H9 (cell line): ENCODE measurements at regions not wholly inside any gene's neighbourhood (a gene's known extent, or its start where the extent isn't known, plus 50 kb on each side); places are given as distances from the start of the nearest gene placed in this dataset.

Experiments used
- DNase-seq: peaks from one replicate; pipeline ENCODE4 v3.0.0-alpha.2; 2017
- H2AFZ ChIP-seq: one replicate; pipeline ENCODE4 v1.6.1; 2013; ENCODE audit warnings: mild to moderate bottlenecking, low read length, control low read depth, moderate library complexity
- H2AK5ac ChIP-seq: 2 replicates; pipeline ENCODE4 v1.6.1; 2013; ENCODE audit warnings: low read length, control low read depth, mixed read lengths; ENCODE audit not compliant: insufficient read length
- H2BK120ac ChIP-seq: one replicate; pipeline ENCODE4 v1.6.1; 2013; ENCODE audit warnings: low read depth, mild to moderate bottlenecking, low read length, control low read depth, inconsistent platforms; ENCODE audit not compliant: poor library complexity, severe bottlenecking
- H2BK12ac ChIP-seq: 2 replicates; pipeline ENCODE4 v1.6.1; 2013; ENCODE audit warnings: low read length, control low read depth, mixed read lengths, low read depth; ENCODE audit not compliant: insufficient read length
- H2BK15ac ChIP-seq: 2 replicates; pipeline ENCODE4 v1.6.1; 2013; ENCODE audit warnings: low read depth, low read length, control low read depth
- H2BK20ac ChIP-seq: one replicate; pipeline ENCODE4 v1.6.1; 2013; ENCODE audit warnings: low read depth, mild to moderate bottlenecking, low read length, control low read depth, inconsistent platforms; ENCODE audit not compliant: poor library complexity, severe bottlenecking
- H2BK5ac ChIP-seq: 2 replicates; pipeline ENCODE4 v1.6.1; 2013; ENCODE audit warnings: low read length, control low read depth, mixed read lengths; ENCODE audit not compliant: insufficient read length
- H3K14ac ChIP-seq: 2 replicates; pipeline ENCODE4 v1.6.1; 2013; ENCODE audit warnings: low read length, control low read depth; ENCODE audit not compliant: insufficient read depth
- H3K18ac ChIP-seq: 2 replicates; pipeline ENCODE4 v1.6.1; 2013; ENCODE audit warnings: low read depth, mild to moderate bottlenecking, mixed read lengths, low read length, control low read depth; ENCODE audit not compliant: insufficient read length
- H3K23ac ChIP-seq: 2 replicates; pipeline ENCODE4 v1.6.1; 2013; ENCODE audit warnings: low read length, control low read depth, mixed read lengths, low read depth; ENCODE audit not compliant: insufficient read length
- H3K23me2 ChIP-seq: 2 replicates; pipeline ENCODE4 v1.6.1; 2013; ENCODE audit warnings: low read depth, mild to moderate bottlenecking, mixed read lengths, low read length, control low read depth; ENCODE audit not compliant: insufficient read length, poor library complexity, severe bottlenecking
- H3K27ac ChIP-seq: 2 replicates; pipeline ENCODE4 v1.5.1; 2013; ENCODE audit warnings: low read length, control low read depth, mixed read lengths, low read depth; ENCODE audit not compliant: insufficient read length
- H3K27me3 ChIP-seq: 2 replicates; pipeline ENCODE4 v1.6.1; 2013; ENCODE audit warnings: low read length, control low read depth, inconsistent platforms; ENCODE audit not compliant: insufficient read depth
- H3K4ac ChIP-seq: 2 replicates; pipeline ENCODE4 v1.6.1; 2013; ENCODE audit warnings: low read depth, mild to moderate bottlenecking, control low read depth, inconsistent platforms, low read length, moderate library complexity
- H3K4me1 ChIP-seq: 2 replicates; pipeline ENCODE4 v1.6.1; 2013; ENCODE audit warnings: low read length, control low read depth, inconsistent platforms; ENCODE audit not compliant: insufficient read depth
- H3K4me2 ChIP-seq: 2 replicates; pipeline ENCODE4 v1.6.1; 2013; ENCODE audit warnings: low read length, control low read depth, mixed read lengths; ENCODE audit not compliant: insufficient read length, insufficient read depth
- H3K56ac ChIP-seq: 2 replicates; pipeline ENCODE4 v1.6.1; 2013; ENCODE audit warnings: low read depth, mild to moderate bottlenecking, mixed read lengths, low read length, control low read depth; ENCODE audit not compliant: insufficient read length
- H3K79me1 ChIP-seq: 2 replicates; pipeline ENCODE4 v1.6.1; 2013; ENCODE audit warnings: low read depth, mild to moderate bottlenecking, moderate library complexity, low read length, control low read depth, inconsistent platforms; ENCODE audit not compliant: insufficient read depth, poor library complexity, severe bottlenecking
- H3K79me2 ChIP-seq: 2 replicates; pipeline ENCODE4 v1.6.1; 2013; ENCODE audit warnings: low read length, control low read depth, inconsistent platforms; ENCODE audit not compliant: insufficient read depth
- H3K9ac ChIP-seq: 2 replicates; pipeline ENCODE4 v1.6.1; 2013; ENCODE audit warnings: low read length, control low read depth, mixed read lengths; ENCODE audit not compliant: insufficient read length; ENCODE audit errors: extremely low read depth
- H3K9me3 ChIP-seq: one replicate; pipeline ENCODE4 v1.6.1; 2013; ENCODE audit warnings: low read depth, low read length, inconsistent platforms; ENCODE audit not compliant: control insufficient read depth
- H3T11ph ChIP-seq: one replicate; pipeline ENCODE4 v1.6.1; 2013; ENCODE audit warnings: mild to moderate bottlenecking, low read length, control low read depth, inconsistent platforms
- H4K20me1 ChIP-seq: one replicate; pipeline ENCODE4 v1.6.1; 2013; ENCODE audit not compliant: control insufficient read depth, insufficient read length, insufficient read depth
- H4K5ac ChIP-seq: 2 replicates; pipeline ENCODE4 v1.6.1; 2013; ENCODE audit warnings: low read depth, mild to moderate bottlenecking, mixed read lengths, low read length, control low read depth; ENCODE audit not compliant: insufficient read length
- H4K8ac ChIP-seq: replicated peaks from 2 replicates; pipeline ENCODE4 v1.6.1; 2013; ENCODE audit warnings: low read length, control low read depth, mixed read lengths, low read depth; ENCODE audit not compliant: insufficient read length
- H4K91ac ChIP-seq: 2 replicates; pipeline ENCODE4 v1.6.1; 2013; ENCODE audit warnings: low read depth, mild to moderate bottlenecking, moderate library complexity, mixed read lengths, low read length, control low read depth; ENCODE audit not compliant: insufficient read length
- H3K27ac Mint-ChIP-seq, 3 experiments: 2 replicates in 2 of 3; 3 replicates in 1 of 3; pipeline ENCODE4 v1.8.0; 2020 to 2021; ENCODE audit warnings: mixed read lengths in 3 of 3, mild to moderate bottlenecking in 1 of 3, moderate library complexity in 1 of 3
- H3K27me3 Mint-ChIP-seq: 2 replicates; pipeline ENCODE4 v1.8.0; 2021; ENCODE audit warnings: low read depth, mild to moderate bottlenecking, moderate library complexity, mixed read lengths
- H3K36me3 Mint-ChIP-seq, 3 experiments: 2 replicates in 2 of 3; 3 replicates in 1 of 3; pipeline ENCODE4 v1.8.0; 2020 to 2021; ENCODE audit warnings: low read depth in 3 of 3, mixed read lengths in 3 of 3; ENCODE audit not compliant: insufficient read depth in 1 of 3
- H3K4me1 Mint-ChIP-seq, 2 experiments: 2 replicates each; pipeline ENCODE4 v1.8.0; 2020; ENCODE audit warnings: mixed read lengths in 2 of 2
- H3K4me3 Mint-ChIP-seq, 2 experiments: 2 replicates in 1 of 2; 3 replicates in 1 of 2; pipeline ENCODE4 v1.8.0; 2020 to 2021; ENCODE audit warnings: mild to moderate bottlenecking in 2 of 2, mixed read lengths in 2 of 2, moderate library complexity in 1 of 2
- H3K9me3 Mint-ChIP-seq, 2 experiments: 2 replicates in 1 of 2; 3 replicates in 1 of 2; pipeline ENCODE4 v1.8.0; 2020; ENCODE audit warnings: mild to moderate bottlenecking in 2 of 2, mixed read lengths in 2 of 2, moderate library complexity in 1 of 2
- TF ChIP-seq, protein P1 (sequence below): fragments of 200-600 bp; sonication (generic); conservative IDR thresholded peaks from 3 replicates; pipeline ENCODE4 v1.8.0; 2021; ENCODE audit warnings: antibody characterized with exemption, mild to moderate bottlenecking

DNA sequence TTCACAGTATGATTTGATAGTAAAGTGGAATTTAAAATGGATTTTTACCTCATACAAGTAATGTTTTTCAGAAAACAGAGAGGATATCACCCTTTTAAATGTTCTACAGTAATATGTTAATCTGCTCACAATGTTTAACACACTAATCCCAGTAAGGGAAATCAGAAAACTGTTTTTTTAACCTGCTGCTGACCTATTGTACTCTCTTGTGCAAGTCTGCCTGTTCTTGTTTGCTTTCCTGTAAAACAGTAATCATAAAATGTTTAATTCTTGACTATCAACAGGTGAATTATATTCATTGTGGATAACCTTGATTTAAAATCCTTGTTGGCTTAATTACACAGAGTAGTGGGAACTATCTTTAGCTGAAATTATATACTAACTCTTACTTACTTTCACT is 126.4 kb downstream of the GNAT3 start:
- Histone ChIP-seq H3K4me2 (no peak overlapping the region), H2BK5ac (no peak overlapping the region)

More for the DNA sequence above, 126.4 kb downstream of the GNAT3 start:
- DNase-seq: no peak
- Histone ChIP-seq H2AFZ (no peak overlapping the region), H3K14ac (no peak overlapping the region), H4K8ac (no peak overlapping the region), H3K23ac (no peak overlapping the region), H3K56ac (no peak overlapping the region), H3K27me3 (no peaks in the 10 kb centered on the region), H2BK12ac (no peak overlapping the region), H2BK15ac (no peak overlapping the region), H4K5ac (no peak overlapping the region), H2AK5ac (no peak overlapping the region), H4K20me1 (no peaks in the 10 kb centered on the region), H3T11ph (no peak overlapping the region), H2BK120ac (no peak overlapping the region), H3K79me2 (no peaks in the 10 kb centered on the region), H3K4ac (no peak overlapping the region), H3K9ac (no peak overlapping the region), H3K9me3 (no peaks in the 10 kb centered on the region), H4K91ac (no peak overlapping the region), H3K4me1 (no peaks in the 10 kb centered on the region), H2BK20ac (no peak overlapping the region), H3K27ac (no peak overlapping the region), H3K79me1 (no peaks in the 10 kb centered on the region), H3K18ac (no peak overlapping the region), H3K23me2 (no peaks in the 10 kb centered on the region)
- Mint-ChIP-seq H3K36me3 (no peaks in the 10 kb centered on the region), H3K9me3 (no peaks in the 10 kb centered on the region), H3K4me1 (peaks cover 0 to 3% of the 10 kb centered on the region in 2 experiments; a peak in 1 of 4 replicates), H3K27ac (no peak overlapping the region), H3K4me3 (no peak overlapping the region), H3K27me3 (no peaks in the 10 kb centered on the region)
- TF ChIP-seq, protein P1, sequence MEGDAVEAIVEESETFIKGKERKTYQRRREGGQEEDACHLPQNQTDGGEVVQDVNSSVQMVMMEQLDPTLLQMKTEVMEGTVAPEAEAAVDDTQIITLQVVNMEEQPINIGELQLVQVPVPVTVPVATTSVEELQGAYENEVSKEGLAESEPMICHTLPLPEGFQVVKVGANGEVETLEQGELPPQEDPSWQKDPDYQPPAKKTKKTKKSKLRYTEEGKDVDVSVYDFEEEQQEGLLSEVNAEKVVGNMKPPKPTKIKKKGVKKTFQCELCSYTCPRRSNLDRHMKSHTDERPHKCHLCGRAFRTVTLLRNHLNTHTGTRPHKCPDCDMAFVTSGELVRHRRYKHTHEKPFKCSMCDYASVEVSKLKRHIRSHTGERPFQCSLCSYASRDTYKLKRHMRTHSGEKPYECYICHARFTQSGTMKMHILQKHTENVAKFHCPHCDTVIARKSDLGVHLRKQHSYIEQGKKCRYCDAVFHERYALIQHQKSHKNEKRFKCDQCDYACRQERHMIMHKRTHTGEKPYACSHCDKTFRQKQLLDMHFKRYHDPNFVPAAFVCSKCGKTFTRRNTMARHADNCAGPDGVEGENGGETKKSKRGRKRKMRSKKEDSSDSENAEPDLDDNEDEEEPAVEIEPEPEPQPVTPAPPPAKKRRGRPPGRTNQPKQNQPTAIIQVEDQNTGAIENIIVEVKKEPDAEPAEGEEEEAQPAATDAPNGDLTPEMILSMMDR: no peak
